Mucosa of stomach (tissue), 1 donor: ENCODE measurements at regions not wholly inside any gene's neighbourhood (a gene's known extent, or its start where the extent isn't known, plus 50 kb on each side); places are given as distances from the start of the nearest gene placed in this dataset.

Experiments used
- H3K27me3 ChIP-seq: one replicate; pipeline ENCODE4 v1.7.0; 2013; ENCODE audit warnings: mild to moderate bottlenecking, low read length; ENCODE audit not compliant: control insufficient read depth, insufficient read depth
- H3K36me3 ChIP-seq: one replicate; pipeline ENCODE4 v1.7.0; 2013; ENCODE audit warnings: low read length; ENCODE audit not compliant: control insufficient read depth, insufficient read depth
- H3K4me1 ChIP-seq: one replicate; pipeline ENCODE4 v1.7.0; 2013; ENCODE audit warnings: mild to moderate bottlenecking, low read length; ENCODE audit not compliant: control insufficient read depth, insufficient read depth
- H3K4me3 ChIP-seq: one replicate; pipeline ENCODE4 v1.7.0; 2013; ENCODE audit warnings: low read length
- H3K9ac ChIP-seq: one replicate; pipeline ENCODE4 v1.7.0; 2013; ENCODE audit warnings: mild to moderate bottlenecking, low read length, moderate library complexity
- H3K9me3 ChIP-seq: one replicate; pipeline ENCODE4 v1.7.0; 2013; ENCODE audit warnings: mild to moderate bottlenecking, low read length, moderate library complexity; ENCODE audit not compliant: control insufficient read depth
- donor health status: Pancreatic carcinoma.

DNA sequence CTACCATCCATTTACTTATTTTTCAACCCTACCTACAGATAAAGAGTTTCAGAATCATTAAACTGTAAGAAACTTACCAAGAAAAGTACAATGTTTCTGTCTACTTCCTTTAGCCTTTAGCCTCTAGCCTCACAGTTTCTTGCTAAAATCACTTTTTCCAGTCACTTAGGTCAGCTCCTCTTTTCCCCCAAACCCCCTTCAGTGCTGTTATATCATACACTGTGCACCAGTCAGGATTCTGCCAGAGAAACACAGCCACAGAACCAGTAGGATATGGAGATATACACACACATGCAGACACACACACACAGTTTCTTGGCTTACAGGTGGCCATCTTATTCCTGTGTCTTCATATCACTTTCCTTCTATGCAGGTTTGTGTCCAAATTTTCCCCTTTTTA lies 139.9 kb upstream of the LIPC start:
- H3K9ac ChIP-seq, result no peak overlapping the region
- H3K9me3 ChIP-seq, result no peaks in the 10 kb centered on the region
- no peaks in the 10 kb centered on the region for H3K27me3 ChIP-seq
- no peaks in the 10 kb centered on the region for H3K4me1 ChIP-seq
- no peaks in the 10 kb centered on the region for H3K36me3 ChIP-seq
- H3K4me3 ChIP-seq, result no peak overlapping the region

- H3K27me3 ChIP-seq, result no peaks in the 10 kb centered on the region
- no peaks in the 10 kb centered on the region for H3K36me3 ChIP-seq
- H3K4me1 ChIP-seq, result no peaks in the 10 kb centered on the region
- H3K9ac ChIP-seq, result no peak overlapping the region
- H3K9me3 ChIP-seq, result no peaks in the 10 kb centered on the region
- no peak overlapping the region for H3K4me3 ChIP-seq
Measured at GRCh38 chr15:58292751-58293175, 139.0 kb upstream of the LIPC start.

DNA sequence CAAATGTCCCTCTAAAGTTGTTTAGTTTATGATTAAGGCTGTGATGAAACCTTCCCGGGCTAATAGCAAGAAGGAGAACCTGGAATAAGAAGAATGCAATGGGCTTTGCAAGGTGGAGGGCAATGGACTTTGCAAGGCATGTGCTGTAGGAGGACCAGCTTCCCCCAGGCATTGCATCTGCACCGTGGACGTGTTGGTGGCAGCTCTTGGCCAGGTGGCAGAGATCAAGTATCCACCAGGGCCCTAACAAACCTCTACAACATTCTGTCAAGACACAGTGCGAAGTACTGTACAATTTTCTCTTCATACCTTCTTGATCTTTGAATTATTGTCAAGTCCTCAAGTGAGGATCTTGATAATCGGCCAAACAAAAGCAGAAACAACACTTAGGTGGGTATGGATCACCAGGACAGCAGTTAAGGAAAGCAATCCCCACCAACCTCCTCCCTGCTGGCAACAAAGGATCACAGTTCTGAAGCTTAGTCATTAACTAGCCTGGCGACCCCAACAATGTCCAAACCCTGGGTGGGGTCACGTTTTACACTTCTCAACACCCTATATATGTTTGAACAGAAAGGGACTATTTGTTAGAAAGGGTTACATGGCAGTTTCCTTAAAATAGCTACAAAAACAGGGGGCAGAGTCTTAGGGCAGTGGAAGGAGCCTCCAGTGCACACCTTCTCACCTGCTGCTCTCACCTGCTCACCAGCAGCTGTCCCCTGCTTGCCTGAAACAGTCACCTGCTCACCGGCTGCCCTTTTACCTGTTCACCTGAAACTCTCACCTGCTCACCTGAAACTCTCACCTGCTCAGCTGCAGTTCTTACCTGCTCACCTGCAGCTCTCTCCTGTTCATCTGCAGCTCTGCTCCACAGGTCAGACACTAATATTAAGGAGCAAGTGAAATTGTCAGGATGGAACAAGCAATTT lies 137.9 kb upstream of the LIPC start:
- Histone ChIP-seq H3K9ac (no peak overlapping the region), H3K9me3 (no peaks in the 10 kb centered on the region), H3K4me3 (no peak overlapping the region), H3K4me1 (no peaks in the 10 kb centered on the region), H3K36me3 (no peaks in the 10 kb centered on the region), H3K27me3 (no peaks in the 10 kb centered on the region)

DNA sequence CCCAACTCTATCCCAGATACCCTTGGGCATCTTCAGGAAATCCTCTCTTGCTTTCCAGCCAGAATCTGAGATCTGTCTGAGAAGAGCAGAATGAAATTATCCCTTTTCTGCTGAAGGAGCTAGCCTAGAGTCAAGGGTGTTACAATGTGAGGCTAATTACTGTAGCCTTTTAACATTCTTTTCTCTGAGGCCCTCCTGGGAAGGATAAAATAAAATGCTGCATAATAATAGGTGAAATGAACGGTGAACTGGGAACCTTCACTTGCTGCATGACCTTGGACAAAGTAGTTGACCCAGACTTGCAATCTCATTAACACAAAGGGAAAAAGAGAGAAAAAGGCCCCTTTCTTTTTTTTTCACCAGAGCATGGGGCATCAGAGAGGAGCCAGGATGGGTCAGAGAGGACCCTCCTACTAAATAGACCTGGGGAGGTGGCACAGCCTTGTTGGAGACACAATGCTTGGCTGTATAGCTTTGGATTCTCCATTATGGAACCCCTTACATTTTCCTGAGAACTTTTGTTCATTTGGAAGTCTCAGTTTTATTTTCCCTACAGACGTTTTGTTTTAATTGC lies 137.0 kb upstream of the LIPC start:
- Histone ChIP-seq H3K36me3 (no peaks in the 10 kb centered on the region), H3K9ac (no peak overlapping the region), H3K4me3 (no peak overlapping the region), H3K9me3 (no peaks in the 10 kb centered on the region), H3K27me3 (no peaks in the 10 kb centered on the region), H3K4me1 (no peaks in the 10 kb centered on the region)

DNA sequence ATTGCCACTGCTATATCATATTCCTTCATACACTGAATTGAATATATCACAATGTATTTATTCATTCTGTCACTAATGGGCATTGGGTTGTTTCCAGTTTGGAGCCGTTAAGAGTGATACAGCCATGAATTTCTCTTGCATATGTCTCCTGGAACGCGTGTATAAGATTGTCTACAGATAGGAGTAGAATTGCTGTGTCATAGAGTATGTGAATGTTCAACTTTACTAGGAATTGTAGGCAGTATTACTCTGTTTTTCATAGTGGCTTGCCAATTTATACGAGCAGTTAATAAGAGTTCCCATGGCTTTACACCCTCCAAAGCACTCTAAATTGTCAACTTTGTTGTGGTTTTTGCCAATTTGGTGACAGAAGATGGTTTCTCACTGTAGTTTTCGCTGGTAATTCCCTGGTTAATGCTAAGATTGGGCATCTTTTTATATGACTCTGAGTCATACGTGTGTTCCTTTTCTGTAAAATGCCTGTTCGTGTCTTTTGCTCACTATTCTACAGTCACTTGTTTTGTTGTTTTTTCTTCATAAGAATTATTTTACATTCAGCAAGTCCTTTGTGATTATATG lies 136.1 kb upstream of the LIPC start:
- H3K27me3 ChIP-seq, result no peaks in the 10 kb centered on the region
- no peak overlapping the region for H3K9ac ChIP-seq
- no peaks in the 10 kb centered on the region for H3K4me1 ChIP-seq
- no peak overlapping the region for H3K4me3 ChIP-seq
- no peaks in the 10 kb centered on the region for H3K9me3 ChIP-seq
- no peaks in the 10 kb centered on the region for H3K36me3 ChIP-seq

GRCh38 chr15:58296276-58296675 lies 135.5 kb upstream of the LIPC start:
- no peaks in the 10 kb centered on the region for H3K36me3 ChIP-seq
- no peaks in the 10 kb centered on the region for H3K4me1 ChIP-seq
- no peak overlapping the region for H3K4me3 ChIP-seq
- H3K9ac ChIP-seq, result no peak overlapping the region
- H3K9me3 ChIP-seq, result no peaks in the 10 kb centered on the region
- no peaks in the 10 kb centered on the region for H3K27me3 ChIP-seq

DNA sequence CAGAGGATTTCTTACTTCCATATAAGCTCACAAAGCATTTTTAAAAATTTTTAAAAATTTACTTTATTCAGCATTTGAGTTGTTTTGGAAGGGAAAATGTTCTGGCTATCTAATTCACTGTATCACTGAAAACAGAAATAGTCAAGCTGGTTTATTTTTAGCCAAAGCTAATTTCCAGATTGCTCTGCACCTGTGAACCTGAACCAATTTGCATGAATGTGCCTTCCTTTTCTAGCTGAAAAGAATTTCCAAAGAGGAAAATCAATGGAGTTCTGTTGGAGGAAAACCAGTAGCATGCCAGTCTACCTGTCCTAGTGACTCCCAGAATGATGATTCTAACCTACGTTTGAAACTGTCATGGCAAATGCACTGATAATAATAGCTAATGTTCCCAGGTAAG lies 134.2 kb upstream of the LIPC start:
- H3K4me1 ChIP-seq, result peaks cover 4% of the 10 kb centered on the region
- H3K27me3 ChIP-seq, result no peaks in the 10 kb centered on the region

DNA sequence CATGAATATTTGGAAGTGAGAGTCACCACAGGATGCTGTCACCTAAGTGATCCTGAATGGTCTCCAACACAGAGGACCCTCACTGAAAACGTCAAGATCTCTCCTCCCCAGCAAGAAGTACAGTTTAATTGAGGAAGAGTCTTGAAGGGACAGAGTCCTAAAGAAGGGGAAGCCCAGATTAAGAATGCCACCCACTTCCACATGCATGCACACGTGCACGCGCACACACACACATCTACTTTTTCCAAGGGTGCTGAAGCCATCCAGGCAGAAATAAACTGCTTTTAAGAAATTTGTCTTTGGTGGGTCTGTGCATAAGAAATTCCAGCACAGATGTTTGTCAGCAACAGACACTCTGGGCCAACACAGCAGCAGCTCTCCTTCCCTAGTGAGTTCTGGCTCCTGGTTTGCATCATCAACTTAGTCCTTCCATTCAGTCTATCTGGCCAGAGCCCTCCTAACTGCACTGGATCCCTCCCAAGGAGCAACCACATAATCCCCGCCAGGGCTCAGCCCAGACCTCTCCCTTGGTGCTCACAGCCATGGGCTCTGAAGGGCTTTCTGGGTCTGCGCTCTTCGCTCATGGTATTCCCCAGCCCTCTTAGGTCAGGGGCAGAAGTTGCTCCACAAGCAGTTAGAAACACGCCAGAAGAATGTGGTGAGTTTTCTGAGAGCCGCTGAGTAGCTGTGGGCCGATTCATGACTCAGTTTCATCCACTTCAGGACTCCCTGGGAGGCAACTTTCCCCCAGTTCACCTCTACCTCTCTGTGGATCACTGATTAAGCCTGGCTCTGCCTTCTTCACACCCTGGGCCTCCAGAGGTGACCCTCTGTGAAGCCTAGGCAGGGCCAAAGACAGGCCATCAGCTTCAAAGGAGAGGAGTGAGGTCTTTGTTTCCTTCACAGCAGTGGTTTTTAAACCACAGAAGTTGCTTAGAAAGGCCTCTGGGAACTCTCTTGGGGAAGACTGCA lies 132.6 kb upstream of the LIPC start:
- H3K4me1 ChIP-seq, result peaks cover 4% of the 10 kb centered on the region
- H3K4me3 ChIP-seq, result no peak overlapping the region
- H3K36me3 ChIP-seq, result no peaks in the 10 kb centered on the region
- no peaks in the 10 kb centered on the region for H3K27me3 ChIP-seq
- H3K9me3 ChIP-seq, result no peaks in the 10 kb centered on the region
- no peak overlapping the region for H3K9ac ChIP-seq

More for the DNA sequence above, 134.2 kb upstream of the LIPC start:
- Histone ChIP-seq H3K9ac (no peak overlapping the region), H3K4me3 (no peak overlapping the region), H3K9me3 (no peaks in the 10 kb centered on the region), H3K36me3 (no peaks in the 10 kb centered on the region)

GRCh38 chr15:58302832-58303231 lies 129.0 kb upstream of the LIPC start:
- H3K9ac ChIP-seq, result no peak overlapping the region
- no peaks in the 10 kb centered on the region for H3K36me3 ChIP-seq
- H3K27me3 ChIP-seq, result no peaks in the 10 kb centered on the region
- no peaks in the 10 kb centered on the region for H3K9me3 ChIP-seq
- peaks cover 4% of the 10 kb centered on the region for H3K4me1 ChIP-seq
- no peak overlapping the region for H3K4me3 ChIP-seq

DNA sequence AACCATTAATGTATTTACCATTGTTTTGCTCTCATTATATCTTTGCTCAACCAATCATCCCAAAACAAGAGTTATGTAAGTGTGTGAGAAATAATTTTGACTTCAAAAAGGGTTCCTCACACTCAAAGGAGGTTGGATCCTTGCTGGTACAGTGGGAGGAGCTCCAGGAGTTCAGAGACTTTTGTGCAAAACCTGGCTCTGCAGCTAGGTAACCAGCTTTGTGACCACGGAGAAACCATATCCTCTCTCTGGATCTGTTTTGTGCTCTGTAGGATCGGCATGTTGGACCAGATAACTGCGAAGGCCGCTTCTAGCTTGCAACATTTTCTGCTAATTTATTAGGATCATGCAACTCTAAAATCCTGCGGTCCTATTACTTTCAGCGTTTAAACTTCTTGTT lies 128.6 kb upstream of the LIPC start:
- Histone ChIP-seq H3K9ac (no peak overlapping the region), H3K36me3 (no peaks in the 10 kb centered on the region), H3K9me3 (no peaks in the 10 kb centered on the region), H3K4me3 (no peak overlapping the region), H3K4me1 (peaks cover 4% of the 10 kb centered on the region), H3K27me3 (no peaks in the 10 kb centered on the region)

DNA sequence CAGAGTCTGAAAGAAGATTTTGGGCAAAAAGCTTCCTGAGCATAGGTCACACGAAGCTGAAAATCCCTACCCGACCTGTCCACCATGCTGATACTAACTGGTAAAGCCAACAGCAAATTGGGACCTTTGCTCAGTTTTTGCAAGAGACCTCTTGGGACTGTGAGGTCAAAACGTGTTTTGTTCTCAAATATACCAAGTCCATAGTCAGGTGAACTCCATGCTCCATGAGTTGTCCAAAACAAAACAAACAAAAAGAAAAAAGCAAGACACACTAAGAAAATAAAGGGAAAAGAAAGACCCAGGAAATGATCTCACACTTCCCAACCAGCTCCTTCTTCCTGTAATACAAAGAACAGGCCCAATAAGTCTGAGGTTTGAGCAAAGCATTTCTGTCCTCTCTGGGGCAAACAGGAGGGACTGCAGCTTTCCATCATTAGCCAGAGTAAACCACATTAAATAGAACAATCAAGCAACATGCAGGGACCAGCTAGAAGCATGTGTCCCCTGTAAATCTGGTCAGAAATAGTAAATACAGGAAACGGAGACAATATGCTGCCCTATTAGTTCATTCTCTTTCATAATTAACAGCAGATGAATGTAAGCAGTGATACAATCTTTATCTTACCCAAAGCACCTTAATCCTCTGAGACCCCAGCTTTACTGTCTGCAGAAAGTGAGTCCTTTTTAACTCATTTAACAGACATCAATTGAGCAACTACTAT lies 125.0 kb upstream of the LIPC start:
- Histone ChIP-seq H3K4me3 (no peak overlapping the region), H3K9me3 (no peaks in the 10 kb centered on the region), H3K36me3 (no peaks in the 10 kb centered on the region), H3K4me1 (peaks cover 4% of the 10 kb centered on the region), H3K9ac (no peak overlapping the region), H3K27me3 (no peaks in the 10 kb centered on the region)
